Small intestine (tissue), 7 donors: ENCODE measurements at regions not wholly inside any gene's neighbourhood (a gene's known extent, or its start where the extent isn't known, plus 50 kb on each side); places are given as distances from the start of the nearest gene placed in this dataset.
"Not testable (repeated sequence)": the region's sequence is repeated elsewhere in the genome, so short reads cannot be mapped to it uniquely, and the experiment has no call there.

ENCODE experiments used
- DNase-seq, 2 donors: peaks; one replicate each; pipeline versions ENCODE4 v3.0.0 to v3.0.0-alpha.2; 2013
- FAIRE-seq: peaks from 2 replicates; lab custom pipeline; 2012; peaks lifted over from hg19 to GRCh38; lab: Jason Lieb, UNC
- H3K27ac ChIP-seq, 3 donors: one replicate each; pipeline ENCODE4 v1.5.1; 2013; ENCODE audit warnings: low read length in 2 of 3, mild to moderate bottlenecking in 2 of 3, control low read depth in 1 of 3, inconsistent platforms in 1 of 3, low read depth in 1 of 3, moderate library complexity in 1 of 3
- H3K27me3 ChIP-seq, 3 donors: one replicate each; pipeline ENCODE4 v1.6.1; 2013; ENCODE audit warnings: low read length in 3 of 3, inconsistent platforms in 1 of 3; ENCODE audit not compliant: control insufficient read depth in 3 of 3, insufficient read depth in 3 of 3
- H3K36me3 ChIP-seq, 3 donors: one replicate each; pipeline ENCODE4 v1.6.1; 2013; ENCODE audit warnings: low read length in 3 of 3, inconsistent platforms in 1 of 3, low read depth in 1 of 3, mild to moderate bottlenecking in 1 of 3, moderate library complexity in 1 of 3; ENCODE audit not compliant: control insufficient read depth in 3 of 3, insufficient read depth in 2 of 3
- H3K4me1 ChIP-seq, 3 donors: one replicate each; pipeline ENCODE4 v1.6.1; 2013; ENCODE audit warnings: low read length in 2 of 3, inconsistent platforms in 1 of 3, low read depth in 1 of 3, mild to moderate bottlenecking in 1 of 3, moderate library complexity in 1 of 3; ENCODE audit not compliant: control insufficient read depth in 3 of 3, insufficient read depth in 2 of 3
- H3K4me3 ChIP-seq, 3 donors: one replicate each; pipeline ENCODE4 v1.5.1; 2013; ENCODE audit warnings: low read length in 3 of 3, control low read depth in 1 of 3, inconsistent platforms in 1 of 3, low read depth in 1 of 3, mild to moderate bottlenecking in 1 of 3, moderate library complexity in 1 of 3
- H3K9me3 ChIP-seq, 2 donors: one replicate each; pipeline ENCODE4 v1.6.1; 2013; ENCODE audit warnings: low read depth in 1 of 2, low read length in 1 of 2; ENCODE audit not compliant: control insufficient read depth in 2 of 2, insufficient read depth in 1 of 2
- WGBS, 3 donors: extraction: QIAGEN DNeasy Blood & Tissue Kit; methylation state at CpG; one replicate each; pipeline ENCODE4 v1.1.7; 2013; 5-methylcytosine and 5-hydroxymethylcytosine counted together
- donor health status: healthy with polysubstance abuse.
- donor health status: control.
- donor health status: control.
- donor health status: Bipolar disorder and iron deficiency.
- donor health status: healthy.

- peak in 1 of 2 donors; percentile 8 for DNase-seq
- H3K4me1 ChIP-seq, result no peaks in the 10 kb centered on the region
Observed at GRCh38 chr1:192878249-192878648, 69.4 kb downstream of the RGS2 start.

GRCh38 chr1:192879406-192879805, 70.6 kb downstream of the RGS2 start:
- H3K9me3 ChIP-seq, result no peaks in the 10 kb centered on the region
- WGBS, 3 donors, result 50 to 55% (median 52%) methylated on average over 1 of the region's 1 CpG
- no peak overlapping the region for H3K4me3 ChIP-seq
- no peaks in the 10 kb centered on the region for H3K4me1 ChIP-seq
- H3K27me3 ChIP-seq, result no peaks in the 10 kb centered on the region
- no peak for FAIRE-seq
- DNase-seq, result no peak
- no peaks in the 10 kb centered on the region for H3K36me3 ChIP-seq
- H3K27ac ChIP-seq, result no peak overlapping the region

More at GRCh38 chr1:192878249-192878648, 69.4 kb downstream of the RGS2 start:
- 60 to 94% (median 63%) methylated on average over 1 of the region's 1 CpG for WGBS, 3 donors
- Histone ChIP-seq H3K4me3 (no peak overlapping the region), H3K36me3 (no peaks in the 10 kb centered on the region), H3K27ac (no peak overlapping the region), H3K9me3 (no peaks in the 10 kb centered on the region), H3K27me3 (no peaks in the 10 kb centered on the region)
- FAIRE-seq, result no peak

GRCh38 chr1:192880231-192880630, 71.4 kb downstream of the RGS2 start:
- no peaks in the 10 kb centered on the region for H3K36me3 ChIP-seq
- no peak overlapping the region for H3K4me3 ChIP-seq
- H3K9me3 ChIP-seq, result no peaks in the 10 kb centered on the region
- 80 to 94% (median 83%) methylated on average over 1 of the region's 1 CpG for WGBS, 3 donors
- no peaks in the 10 kb centered on the region for H3K4me1 ChIP-seq
- no peak for DNase-seq
- no peaks in the 10 kb centered on the region for H3K27me3 ChIP-seq
- H3K27ac ChIP-seq, result no peak overlapping the region
- no peak for FAIRE-seq

GRCh38 chr1:192884241-192884640, 75.4 kb downstream of the RGS2 start:
- Histone ChIP-seq H3K9me3 (peaks cover 0 to 1% of the 10 kb centered on the region in 2 donors), H3K36me3 (no peaks in the 10 kb centered on the region), H3K27ac (no peak overlapping the region), H3K4me1 (no peaks in the 10 kb centered on the region), H3K4me3 (no peak overlapping the region), H3K27me3 (no peaks in the 10 kb centered on the region)
- DNase-seq (no peak), FAIRE-seq (no peak)
- WGBS, 3 donors, result 53 to 68% (median 66%) methylated on average over 5 of the region's 5 CpGs

GRCh38 chr1:192885387-192885786, 76.5 kb downstream of the RGS2 start:
- WGBS, 3 donors, result 74 to 88% (median 84%) methylated on average over 3 of the region's 3 CpGs
- DNase-seq, H3K4me1 ChIP-seq, H3K27me3 ChIP-seq, H3K27ac ChIP-seq, FAIRE-seq, H3K36me3 ChIP-seq, H3K4me3 ChIP-seq, H3K9me3 ChIP-seq: not testable (repeated sequence)

GRCh38 chr1:192887426-192887825, 78.6 kb downstream of the RGS2 start:
- H3K27ac ChIP-seq, result no peak overlapping the region
- H3K9me3 ChIP-seq, result peaks cover 1 to 7% of the 10 kb centered on the region in 2 donors
- H3K27me3 ChIP-seq, result no peaks in the 10 kb centered on the region
- H3K4me1 ChIP-seq, result no peaks in the 10 kb centered on the region
- FAIRE-seq (no peak), DNase-seq (no peak)
- no peaks in the 10 kb centered on the region for H3K36me3 ChIP-seq
- H3K4me3 ChIP-seq, result no peak overlapping the region
- WGBS, 3 donors, result 92 to 94% (median 92%) methylated on average over 4 of the region's 4 CpGs

- WGBS, 3 donors, result 70 to 96% (median 75%) methylated on average over 3 of the region's 3 CpGs
- Histone ChIP-seq H3K4me1 (no peaks in the 10 kb centered on the region), H3K27me3 (no peaks in the 10 kb centered on the region), H3K27ac (no peak overlapping the region), H3K9me3 (peaks cover 1 to 7% of the 10 kb centered on the region in 2 donors), H3K4me3 (no peak overlapping the region), H3K36me3 (no peaks in the 10 kb centered on the region)
- FAIRE-seq, result no peak
- DNase-seq, result no peak
Observed at GRCh38 chr1:192888574-192888973, 79.7 kb downstream of the RGS2 start.

- H3K4me3 ChIP-seq, result no peak overlapping the region
- H3K36me3 ChIP-seq, result no peaks in the 10 kb centered on the region
- H3K27ac ChIP-seq, result no peak overlapping the region
- FAIRE-seq (no peak), DNase-seq (no peak)
- no peaks in the 10 kb centered on the region for H3K27me3 ChIP-seq
- no peaks in the 10 kb centered on the region for H3K4me1 ChIP-seq
- WGBS, 3 donors, result 85 to 93% (median 93%) methylated on average over 4 of the region's 4 CpGs
- H3K9me3 ChIP-seq, result peaks cover 1 to 7% of the 10 kb centered on the region in 2 donors
Observed at GRCh38 chr1:192889082-192889481, 80.2 kb downstream of the RGS2 start.

- WGBS, 3 donors, result 87 to 90% (median 88%) methylated on average over 3 of the region's 3 CpGs
- no peak overlapping the region for H3K4me3 ChIP-seq
- FAIRE-seq, result no peak
Observed at GRCh38 chr1:192890134-192890533, 81.3 kb downstream of the RGS2 start.

More at GRCh38 chr1:192890134-192890533, 81.3 kb downstream of the RGS2 start:
- H3K27me3 ChIP-seq, result no peaks in the 10 kb centered on the region
- H3K27ac ChIP-seq, result no peak overlapping the region
- no peak for DNase-seq
- no peaks in the 10 kb centered on the region for H3K36me3 ChIP-seq
- peaks cover 1 to 7% of the 10 kb centered on the region in 2 donors for H3K9me3 ChIP-seq
- H3K4me1 ChIP-seq, result no peaks in the 10 kb centered on the region
